Natural killer cell (primary cell): ENCODE measurements at regions not wholly inside any gene's neighbourhood (a gene's known extent, or its start where the extent isn't known, plus 50 kb on each side); places are given as distances from the start of the nearest gene placed in this dataset.

Experiments
- ATAC-seq, 3 donors: fragments of 150-1000 bp in 2 of 3; fragments of 200-7000 bp in 1 of 3; cut with Tn5 transposase; 1 replicate in 1 of 3; 2 replicates in 2 of 3; pipeline ENCODE4 v1.10.0; 2021; ENCODE audit warnings: mild to moderate bottlenecking in 2 of 3, moderate library complexity in 2 of 3
- DNase-seq, 2 donors: peaks; one replicate each; pipeline versions ENCODE4 v3.0.0 to v3.0.0-alpha.2; 2013 to 2021; ENCODE audit warnings: mixed read lengths in 1 of 2
- H3K27ac ChIP-seq: one replicate; pipeline ENCODE4 v1.5.1; 2013; ENCODE audit warnings: mild to moderate bottlenecking, low read length
- H3K27me3 ChIP-seq: one replicate; pipeline ENCODE4 v1.6.1; 2013; ENCODE audit warnings: low read length; ENCODE audit not compliant: control insufficient read depth, insufficient read depth
- H3K36me3 ChIP-seq: one replicate; pipeline ENCODE4 v1.6.1; 2013; ENCODE audit warnings: low read length; ENCODE audit not compliant: control insufficient read depth, insufficient read depth
- H3K4me1 ChIP-seq: one replicate; pipeline ENCODE4 v1.6.1; 2013; ENCODE audit warnings: low read length; ENCODE audit not compliant: control insufficient read depth, insufficient read depth
- H3K4me3 ChIP-seq: one replicate; pipeline ENCODE4 v1.5.1; 2013; ENCODE audit warnings: low read length
- H3K9me3 ChIP-seq: one replicate; pipeline ENCODE4 v1.6.1; 2013; ENCODE audit warnings: low read length; ENCODE audit not compliant: control insufficient read depth, insufficient read depth
- H3K27ac Mint-ChIP-seq, 2 donors: one replicate each; pipeline ENCODE4 v1.8.0; 2022; ENCODE audit warnings: mild to moderate bottlenecking in 2 of 2, mixed read lengths in 2 of 2, moderate library complexity in 1 of 2
- H3K27me3 Mint-ChIP-seq, 2 donors: one replicate each; pipeline ENCODE4 v1.8.0; 2022; ENCODE audit warnings: low read depth in 2 of 2, mixed read lengths in 2 of 2
- H3K36me3 Mint-ChIP-seq: one replicate; pipeline ENCODE4 v1.8.0; 2022; ENCODE audit warnings: mixed read lengths
- H3K4me1 Mint-ChIP-seq, 2 donors: one replicate each; pipeline ENCODE4 v1.8.0; 2022; ENCODE audit warnings: mixed read lengths in 2 of 2
- H3K4me3 Mint-ChIP-seq: one replicate; pipeline ENCODE4 v1.8.0; 2022; ENCODE audit warnings: mild to moderate bottlenecking, moderate library complexity, mixed read lengths
- H3K9me3 Mint-ChIP-seq, 2 donors: one replicate each; pipeline ENCODE4 v1.8.0; 2022; ENCODE audit warnings: mixed read lengths in 2 of 2
- WGBS: methylation state at CpG from one replicate; pipeline ENCODE4 v1.1.7; 2013; ENCODE audit warnings: missing lambda C conversion rate; ENCODE audit not compliant: insufficient coverage; 5-methylcytosine and 5-hydroxymethylcytosine counted together
- intact Hi-C: fragments of 100-400 bp; cut with micrococcal nuclease; formaldehyde crosslinking; loops from one replicate; pipeline ENCODE4 v1.14.2; 2022
- TF ChIP-seq, protein P1 (sequence below): fragments of 200-600 bp; IDR thresholded peaks from one replicate; pipeline ENCODE4 v1.8.0; 2022; ENCODE audit warnings: antibody characterized with exemption

DNA sequence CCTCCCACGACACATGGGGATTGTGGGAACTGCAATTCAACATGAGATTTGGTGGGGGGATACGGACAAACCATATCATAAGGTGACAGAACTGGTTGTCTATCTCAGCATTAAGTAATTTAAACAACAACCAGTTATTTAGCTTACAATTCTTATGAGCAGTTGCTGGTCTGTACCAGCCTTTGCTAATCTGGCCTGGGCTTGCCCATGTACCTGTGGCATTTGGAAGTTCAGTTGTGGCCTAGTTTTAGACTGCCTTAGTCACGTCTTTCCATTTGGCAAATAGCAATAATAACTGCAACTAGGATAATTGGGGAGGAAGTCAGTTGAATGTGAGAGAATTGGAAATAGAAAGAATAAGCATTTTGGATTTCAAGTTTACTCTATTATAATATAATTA is 441.8 kb upstream of the CXADR start:
- Histone ChIP-seq H3K9me3 (peaks cover 4% of the 10 kb centered on the region), H3K27me3 (no peaks in the 10 kb centered on the region), H3K36me3 (no peaks in the 10 kb centered on the region), H3K4me1 (no peaks in the 10 kb centered on the region), H3K27ac (no peak overlapping the region), H3K4me3 (no peak overlapping the region)
- Mint-ChIP-seq H3K9me3 (peaks cover 14 to 22% of the 10 kb centered on the region in 2 donors), H3K4me3 (no peak overlapping the region), H3K27ac (no peak overlapping the region), H3K4me1 (no peaks in the 10 kb centered on the region), H3K36me3 (peaks cover 6% of the 10 kb centered on the region), H3K27me3 (no peaks in the 10 kb centered on the region)
- DNase-seq (no peak), ATAC-seq (no peak)
- 90% methylated on average over 2 of the region's 3 CpGs for WGBS
- TF ChIP-seq, protein P1, sequence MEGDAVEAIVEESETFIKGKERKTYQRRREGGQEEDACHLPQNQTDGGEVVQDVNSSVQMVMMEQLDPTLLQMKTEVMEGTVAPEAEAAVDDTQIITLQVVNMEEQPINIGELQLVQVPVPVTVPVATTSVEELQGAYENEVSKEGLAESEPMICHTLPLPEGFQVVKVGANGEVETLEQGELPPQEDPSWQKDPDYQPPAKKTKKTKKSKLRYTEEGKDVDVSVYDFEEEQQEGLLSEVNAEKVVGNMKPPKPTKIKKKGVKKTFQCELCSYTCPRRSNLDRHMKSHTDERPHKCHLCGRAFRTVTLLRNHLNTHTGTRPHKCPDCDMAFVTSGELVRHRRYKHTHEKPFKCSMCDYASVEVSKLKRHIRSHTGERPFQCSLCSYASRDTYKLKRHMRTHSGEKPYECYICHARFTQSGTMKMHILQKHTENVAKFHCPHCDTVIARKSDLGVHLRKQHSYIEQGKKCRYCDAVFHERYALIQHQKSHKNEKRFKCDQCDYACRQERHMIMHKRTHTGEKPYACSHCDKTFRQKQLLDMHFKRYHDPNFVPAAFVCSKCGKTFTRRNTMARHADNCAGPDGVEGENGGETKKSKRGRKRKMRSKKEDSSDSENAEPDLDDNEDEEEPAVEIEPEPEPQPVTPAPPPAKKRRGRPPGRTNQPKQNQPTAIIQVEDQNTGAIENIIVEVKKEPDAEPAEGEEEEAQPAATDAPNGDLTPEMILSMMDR, result no peak
- intact Hi-C loops, result no loop called here

DNA sequence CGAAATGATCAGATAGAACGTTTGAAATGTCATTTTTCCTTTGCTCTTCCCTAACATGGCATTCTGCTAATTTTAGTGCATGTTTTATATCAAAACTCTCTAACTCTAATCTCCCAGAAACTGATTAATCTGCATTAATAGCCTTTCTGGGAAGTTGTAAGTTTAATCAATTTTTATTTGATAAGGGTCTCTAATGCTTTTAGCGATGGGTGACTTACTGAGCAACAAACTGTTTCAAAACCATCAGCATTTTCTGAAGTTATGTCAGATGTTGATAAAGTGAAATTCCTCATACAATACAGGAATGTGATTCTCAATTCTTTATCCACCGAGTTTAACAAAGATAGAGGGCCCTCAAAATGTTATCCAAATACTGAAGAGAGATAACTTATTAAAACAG is 431.6 kb upstream of the CXADR start:
- WGBS, result 81% methylated on average over 3 of the region's 4 CpGs
- intact Hi-C loops, result no loop called here
- H3K36me3 Mint-ChIP-seq, result no peaks in the 10 kb centered on the region
- H3K4me3 Mint-ChIP-seq, result no peak overlapping the region
- H3K27me3 Mint-ChIP-seq, result no peaks in the 10 kb centered on the region
- DNase-seq, result no peak
- Histone ChIP-seq H3K27ac (no peak overlapping the region), H3K4me1 (no peaks in the 10 kb centered on the region), H3K27me3 (no peaks in the 10 kb centered on the region), H3K36me3 (no peaks in the 10 kb centered on the region), H3K9me3 (no peaks in the 10 kb centered on the region), H3K4me3 (no peak overlapping the region)
- ATAC-seq, result no peak
- TF ChIP-seq, protein P1, result no peak
- H3K9me3 Mint-ChIP-seq, result peaks cover 10 to 17% of the 10 kb centered on the region in 2 donors
- no peak overlapping the region for H3K27ac Mint-ChIP-seq
- no peaks in the 10 kb centered on the region for H3K4me1 Mint-ChIP-seq

DNA sequence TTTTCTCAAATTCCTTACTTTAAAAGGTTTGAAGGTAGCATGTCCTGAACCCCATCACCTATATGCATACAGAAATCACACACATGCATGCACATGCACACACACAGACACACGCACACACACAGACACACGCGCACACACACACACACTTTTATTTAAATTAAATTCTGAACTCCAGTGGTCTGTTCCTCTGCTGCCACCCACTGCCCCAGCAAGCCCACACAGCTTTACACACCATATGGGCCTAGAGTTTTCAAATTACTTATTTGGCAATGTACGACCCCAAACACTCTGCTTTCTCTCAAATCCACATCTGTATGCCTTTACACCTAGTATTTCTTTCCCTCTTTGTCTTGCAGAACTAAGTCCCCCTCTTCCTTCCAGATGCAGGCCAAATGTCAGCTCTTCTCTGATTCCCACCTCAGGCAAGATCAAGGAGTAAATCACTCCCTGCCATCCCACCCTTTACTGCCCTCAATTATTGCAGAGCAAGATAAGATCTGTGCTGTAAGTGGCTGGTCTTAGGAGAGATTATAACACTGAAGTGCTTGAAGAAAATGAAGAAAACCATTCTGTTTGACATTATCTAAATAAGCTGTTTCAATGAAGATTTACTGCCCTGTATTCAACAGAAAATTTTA is 429.9 kb upstream of the CXADR start:
- TF ChIP-seq, protein P1, result no peak
- no peaks in the 10 kb centered on the region for H3K27me3 ChIP-seq
- H3K9me3 ChIP-seq, result no peaks in the 10 kb centered on the region
- intact Hi-C loops, result no loop called here
- ATAC-seq (no peak), DNase-seq (no peak)
- H3K27ac Mint-ChIP-seq, result no peak overlapping the region
- H3K36me3 ChIP-seq, result no peaks in the 10 kb centered on the region
- no peaks in the 10 kb centered on the region for H3K4me1 Mint-ChIP-seq
- H3K4me3 ChIP-seq, result no peak overlapping the region
- H3K27me3 Mint-ChIP-seq, result no peaks in the 10 kb centered on the region
- H3K4me1 ChIP-seq, result no peaks in the 10 kb centered on the region
- 83% methylated on average over 4 of the region's 4 CpGs for WGBS
- no peak overlapping the region for H3K4me3 Mint-ChIP-seq
- H3K27ac ChIP-seq, result no peak overlapping the region
- H3K9me3 Mint-ChIP-seq, result peaks cover 7 to 14% of the 10 kb centered on the region in 2 donors
- H3K36me3 Mint-ChIP-seq, result no peaks in the 10 kb centered on the region

DNA sequence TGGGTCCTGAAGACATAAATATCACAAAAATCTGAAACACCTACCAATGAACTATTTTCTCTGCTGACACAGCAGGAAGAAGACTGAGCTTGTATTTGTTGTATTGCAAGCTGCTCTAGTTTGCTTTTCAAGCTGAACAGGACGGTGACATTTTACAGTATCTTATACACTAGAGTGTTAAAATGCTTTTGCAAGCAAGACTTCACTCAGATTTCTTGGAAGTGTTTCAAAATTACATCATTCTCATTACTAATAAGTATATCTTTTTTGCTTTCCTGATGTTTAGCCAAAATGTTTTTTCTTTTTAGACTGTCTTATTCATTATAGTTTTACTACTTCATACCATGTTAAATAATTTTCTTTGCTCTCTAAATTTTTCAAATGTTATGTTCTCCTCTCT is 427.1 kb upstream of the CXADR start:
- Mint-ChIP-seq H3K36me3 (no peaks in the 10 kb centered on the region), H3K27me3 (no peaks in the 10 kb centered on the region), H3K4me3 (no peak overlapping the region), H3K4me1 (no peaks in the 10 kb centered on the region), H3K9me3 (peaks cover 16% of the 10 kb centered on the region in 2 donors), H3K27ac (no peak overlapping the region)
- H3K36me3 ChIP-seq, result no peaks in the 10 kb centered on the region
- no peak overlapping the region for H3K27ac ChIP-seq
- TF ChIP-seq, protein P1, result no peak
- no peak for ATAC-seq
- intact Hi-C loops, result no loop called here
- no peak overlapping the region for H3K4me3 ChIP-seq
- H3K9me3 ChIP-seq, result peaks cover 8% of the 10 kb centered on the region
- no peaks in the 10 kb centered on the region for H3K27me3 ChIP-seq
- DNase-seq, result no peak
- WGBS, result 80% methylated on average over 1 of the region's 1 CpG
- no peaks in the 10 kb centered on the region for H3K4me1 ChIP-seq
